Stomach (tissue), 8 donors: ENCODE measurements at regions not wholly inside any gene's neighbourhood (a gene's known extent, or its start where the extent isn't known, plus 50 kb on each side); places are given as distances from the start of the nearest gene placed in this dataset.

ENCODE experiments used
- DNase-seq, 2 donors: peaks; one replicate each; pipeline versions ENCODE4 v3.0.0 to v3.0.0-alpha.2; 2013 to 2019
- H3K27ac ChIP-seq, 5 donors: fragments of 200-600 bp in 4 of 5; sonication (generic) in 4 of 5; one replicate each; pipeline ENCODE4 v1.5.1; 2013 to 2019; ENCODE audit warnings: mild to moderate bottlenecking in 1 of 5, moderate library complexity in 1 of 5
- H3K27me3 ChIP-seq, 3 donors: fragments of 200-600 bp; sonication (generic); one replicate each; pipeline ENCODE4 v1.5.1; 2017 to 2019; ENCODE audit warnings: mixed run types in 1 of 3
- H3K36me3 ChIP-seq, 4 donors: fragments of 200-600 bp; sonication (generic); 1 replicate in 3 of 4; 2 replicates in 1 of 4; pipeline ENCODE4 v1.5.1; 2016 to 2019
- H3K4me1 ChIP-seq, 4 donors: fragments of 200-600 bp; sonication (generic); one replicate each; pipeline ENCODE4 v1.5.1; 2016 to 2019
- H3K4me3 ChIP-seq, 4 donors: fragments of 200-600 bp; sonication (generic) in 3 of 4; one replicate each; pipeline ENCODE4 v1.5.1; 2016 to 2019; ENCODE audit warnings: mild to moderate bottlenecking in 1 of 4
- H3K9me3 ChIP-seq, 4 donors: fragments of 200-600 bp; sonication (generic); one replicate each; pipeline ENCODE4 v1.5.1; 2016 to 2019
- EP300 ChIP-seq: sonication (generic); formaldehyde crosslinking; IDR thresholded peaks from one replicate; pipeline ENCODE4 v1.6.1; 2017; ENCODE audit warnings: antibody characterized with exemption
- POLR2A ChIP-seq, 4 donors: fragments of 450-650 bp; IDR thresholded peaks; one replicate each; pipeline ENCODE4 v1.6.1; 2016; ENCODE audit warnings: antibody characterized with exemption in 4 of 4, control low read depth in 2 of 4, mild to moderate bottlenecking in 1 of 4, moderate library complexity in 1 of 4
- POLR2AphosphoS5 ChIP-seq, 3 donors: sonication (generic); formaldehyde crosslinking; IDR thresholded peaks; one replicate each; pipeline ENCODE4 v1.6.1; 2016; ENCODE audit warnings: antibody characterized with exemption in 3 of 3
- WGBS, 5 donors: extraction: QIAGEN DNeasy Blood & Tissue Kit in 3 of 5; methylation state at CpG; one replicate each; pipeline versions ENCODE4 v1.1.5 to v1.1.7; 2013 to 2018; 5-methylcytosine and 5-hydroxymethylcytosine counted together
- intact Hi-C: fragments of 100-400 bp; cut with DNase I; formaldehyde crosslinking; loops from one replicate; pipeline ENCODE4 v1.15.1; 2023; ENCODE audit warnings: low total_unique reads
- TF ChIP-seq, protein P1 (sequence below), 7 experiments: fragments of 450-650 bp in 4 of 7; fragments of 200-600 bp in 3 of 7; sonication (generic) in 3 of 7; IDR thresholded peaks; one replicate each; pipeline ENCODE4 v1.5.1; 2016 to 2019; ENCODE audit warnings: antibody characterized with exemption in 7 of 7, control low read depth in 2 of 7, mild to moderate bottlenecking in 1 of 7
- donor health status: healthy with polysubstance abuse.
- donor health status: Bipolar disorder and iron deficiency.
- donor health status: healthy.

- Histone ChIP-seq H3K9me3 (no peaks in the 10 kb centered on the region), H3K36me3 (no peaks in the 10 kb centered on the region), H3K27me3 (peaks cover 0 to 9% (median 0%) of the 10 kb centered on the region in 3 donors), H3K27ac (no peak overlapping the region), H3K4me3 (no peak overlapping the region), H3K4me1 (no peaks in the 10 kb centered on the region)
- TF ChIP-seq, protein P1, sequence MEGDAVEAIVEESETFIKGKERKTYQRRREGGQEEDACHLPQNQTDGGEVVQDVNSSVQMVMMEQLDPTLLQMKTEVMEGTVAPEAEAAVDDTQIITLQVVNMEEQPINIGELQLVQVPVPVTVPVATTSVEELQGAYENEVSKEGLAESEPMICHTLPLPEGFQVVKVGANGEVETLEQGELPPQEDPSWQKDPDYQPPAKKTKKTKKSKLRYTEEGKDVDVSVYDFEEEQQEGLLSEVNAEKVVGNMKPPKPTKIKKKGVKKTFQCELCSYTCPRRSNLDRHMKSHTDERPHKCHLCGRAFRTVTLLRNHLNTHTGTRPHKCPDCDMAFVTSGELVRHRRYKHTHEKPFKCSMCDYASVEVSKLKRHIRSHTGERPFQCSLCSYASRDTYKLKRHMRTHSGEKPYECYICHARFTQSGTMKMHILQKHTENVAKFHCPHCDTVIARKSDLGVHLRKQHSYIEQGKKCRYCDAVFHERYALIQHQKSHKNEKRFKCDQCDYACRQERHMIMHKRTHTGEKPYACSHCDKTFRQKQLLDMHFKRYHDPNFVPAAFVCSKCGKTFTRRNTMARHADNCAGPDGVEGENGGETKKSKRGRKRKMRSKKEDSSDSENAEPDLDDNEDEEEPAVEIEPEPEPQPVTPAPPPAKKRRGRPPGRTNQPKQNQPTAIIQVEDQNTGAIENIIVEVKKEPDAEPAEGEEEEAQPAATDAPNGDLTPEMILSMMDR (IDR thresholded peaks at IDR 0.05), result no peak
- TF ChIP-seq EP300 (no peak), POLR2A (IDR thresholded peaks at IDR 0.05) (no peak), POLR2AphosphoS5 (IDR thresholded peaks at IDR 0.05) (no peak)
- 11 to 26% (median 19%) methylated on average over 5 of the region's 5 CpGs for WGBS, 5 donors
- intact Hi-C loops, result no loop called here
- DNase-seq, result no peak
Measured at GRCh38 chr10:117782276-117782675, 239.7 kb downstream of the EMX2 start.

- peaks cover 0 to 14% (median 0%) of the 10 kb centered on the region in 3 donors for H3K27me3 ChIP-seq
- intact Hi-C loops, result no loop called here
- TF ChIP-seq POLR2AphosphoS5 (IDR thresholded peaks at IDR 0.05) (no peak), POLR2A (IDR thresholded peaks at IDR 0.05) (no peak), EP300 (no peak)
- TF ChIP-seq, protein P1 (IDR thresholded peaks at IDR 0.05), result no peak
- H3K9me3 ChIP-seq, result no peaks in the 10 kb centered on the region
- DNase-seq, result no peak
- H3K4me3 ChIP-seq, result no peak overlapping the region
- no peaks in the 10 kb centered on the region for H3K36me3 ChIP-seq
- H3K27ac ChIP-seq, result no peak overlapping the region
- 88 to 94% (median 91%) methylated on average over 14 of the region's 14 CpGs for WGBS, 5 donors
- H3K4me1 ChIP-seq, result no peaks in the 10 kb centered on the region
Measured at GRCh38 chr10:117783698-117784395, 241.3 kb downstream of the EMX2 start.

DNA sequence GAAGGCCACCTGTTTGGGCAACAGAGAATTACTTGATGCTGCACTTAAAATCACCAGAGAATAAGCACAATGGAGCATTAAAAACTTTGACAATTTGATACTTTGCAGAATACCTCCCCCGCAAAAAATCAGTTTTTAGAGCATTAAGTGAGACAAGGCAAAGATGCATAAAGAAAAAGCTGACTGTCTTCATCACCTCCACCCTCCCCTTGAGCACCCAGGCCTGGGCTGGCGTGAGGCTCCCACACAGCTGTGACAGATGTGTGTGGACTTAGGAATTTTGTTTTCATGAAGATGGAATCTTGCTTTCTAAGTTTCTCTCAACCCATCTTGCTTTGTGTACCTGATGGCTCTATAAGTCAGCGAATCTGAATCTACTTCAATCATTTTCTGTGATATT, 242.2 kb downstream of the EMX2 start:
- no peaks in the 10 kb centered on the region for H3K9me3 ChIP-seq
- no peak for TF ChIP-seq POLR2A (IDR thresholded peaks at IDR 0.05)
- no peak for TF ChIP-seq EP300
- no peak for DNase-seq
- no peak overlapping the region for H3K27ac ChIP-seq
- H3K4me3 ChIP-seq, result no peak overlapping the region
- 75 to 86% (median 85%) methylated on average over 3 of the region's 3 CpGs for WGBS, 5 donors
- H3K27me3 ChIP-seq, result peaks cover 0 to 14% (median 0%) of the 10 kb centered on the region in 3 donors
- intact Hi-C loops, result no loop called here
- no peaks in the 10 kb centered on the region for H3K4me1 ChIP-seq
- no peaks in the 10 kb centered on the region for H3K36me3 ChIP-seq

- Histone ChIP-seq H3K9me3 (no peaks in the 10 kb centered on the region), H3K4me3 (no peak overlapping the region), H3K27ac (no peak overlapping the region), H3K4me1 (no peaks in the 10 kb centered on the region), H3K36me3 (no peaks in the 10 kb centered on the region), H3K27me3 (peaks cover 0 to 19% (median 0%) of the 10 kb centered on the region in 3 donors)
- WGBS, 5 donors, result 70 to 84% (median 74%) methylated on average over 3 of the region's 3 CpGs
- no peak for DNase-seq
- TF ChIP-seq EP300 (no peak), POLR2AphosphoS5 (IDR thresholded peaks at IDR 0.05) (no peak), POLR2A (IDR thresholded peaks at IDR 0.05) (no peak)
- TF ChIP-seq, protein P1 (IDR thresholded peaks at IDR 0.05), result no peak
- intact Hi-C loops, result no loop called here
Measured at GRCh38 chr10:117788911-117789310, 246.4 kb downstream of the EMX2 start.

DNA sequence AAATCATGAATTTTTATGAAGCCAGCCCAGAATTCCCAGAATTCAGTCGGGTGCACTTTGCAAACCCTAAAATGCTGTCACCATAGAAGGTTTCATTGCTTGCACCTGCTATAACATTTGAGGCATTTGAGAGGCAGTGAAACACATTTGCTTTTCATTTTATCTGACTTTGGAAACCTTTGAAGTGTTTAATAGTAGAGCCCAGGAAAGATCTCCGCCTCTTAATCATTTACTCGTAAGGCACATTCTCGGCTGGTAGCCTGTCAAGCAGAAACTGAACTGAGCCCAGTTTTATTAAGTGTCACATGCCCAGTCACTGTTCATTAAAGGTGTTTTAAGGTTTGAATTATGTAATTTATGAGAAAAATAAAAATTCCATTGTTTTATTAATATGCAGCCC, 247.6 kb downstream of the EMX2 start:
- no peaks in the 10 kb centered on the region for H3K9me3 ChIP-seq
- TF ChIP-seq POLR2AphosphoS5 (IDR thresholded peaks at IDR 0.05), result no peak
- no peak for TF ChIP-seq EP300
- TF ChIP-seq, protein P1 (IDR thresholded peaks at IDR 0.05), result no peak
- TF ChIP-seq POLR2A (IDR thresholded peaks at IDR 0.05), result no peak
- no peaks in the 10 kb centered on the region for H3K36me3 ChIP-seq
- H3K4me3 ChIP-seq, result no peak overlapping the region
- peak in 1 of 2 donors; percentile 12 for DNase-seq
- no peaks in the 10 kb centered on the region for H3K4me1 ChIP-seq
- WGBS, 5 donors, result 36 to 53% (median 39%) methylated on average over 4 of the region's 4 CpGs
- peaks cover 0 to 21% (median 0%) of the 10 kb centered on the region in 3 donors for H3K27me3 ChIP-seq
- H3K27ac ChIP-seq, result no peak overlapping the region
- intact Hi-C loops, result no loop called here
